SK-N-SH treated with all-trans-retinoic acid at 6 μM for 48 hours (cell line): ENCODE measurements at regions not wholly inside any gene's neighbourhood (a gene's known extent, or its start where the extent isn't known, plus 50 kb on each side); places are given as distances from the start of the nearest gene placed in this dataset.

Experiments used
- ATAC-seq: fragments of 200-7000 bp; cut with Tn5 transposase; 3 replicates; pipeline ENCODE4 v1.9.1; 2020; ENCODE audit warnings: mild to moderate bottlenecking, moderate library complexity
- ARNTL ChIP-seq: fragments of 450-650 bp; formaldehyde crosslinking; IDR thresholded peaks from 2 replicates; pipeline ENCODE4 v1.5.0; 2020; ENCODE audit warnings: low read depth, mild to moderate bottlenecking, moderate library complexity, borderline replicate concordance
- BACH2 ChIP-seq: fragments of 250-450 bp; sonication (Bioruptor Pico); IDR thresholded peaks from 2 replicates; pipeline ENCODE4 v1.9.0; 2021; ENCODE audit warnings: mild to moderate bottlenecking, borderline replicate concordance
- CREB5 ChIP-seq: fragments of 250-450 bp; sonication (Bioruptor Pico); IDR thresholded peaks from 2 replicates; pipeline ENCODE4 v1.5.1; 2020; ENCODE audit warnings: low read depth, mild to moderate bottlenecking, moderate library complexity
- CSDC2 ChIP-seq: fragments of 250-450 bp; sonication (Bioruptor Pico); IDR thresholded peaks from 2 replicates; pipeline ENCODE4 v1.5.0; 2020; ENCODE audit warnings: mild to moderate bottlenecking, moderate library complexity
- ESRRG ChIP-seq: fragments of 250-450 bp; sonication (Bioruptor Pico); IDR thresholded peaks from 2 replicates; pipeline ENCODE4 v1.6.1; 2021; ENCODE audit warnings: mild to moderate bottlenecking
- GLIS3 ChIP-seq: fragments of 250-450 bp; sonication (Bioruptor Pico); IDR thresholded peaks from 2 replicates; pipeline ENCODE4 v1.5.0; 2020; ENCODE audit warnings: mild to moderate bottlenecking, moderate library complexity
- ISL1 ChIP-seq: fragments of 250-450 bp; sonication (Bioruptor Pico); IDR thresholded peaks from 2 replicates; pipeline ENCODE4 v2.1.2; 2022; ENCODE audit warnings: mild to moderate bottlenecking, moderate library complexity
- OSR1 ChIP-seq: fragments of 250-450 bp; sonication (Bioruptor Pico); IDR thresholded peaks from 2 replicates; pipeline ENCODE4 v1.8.0; 2022; ENCODE audit warnings: moderate library complexity, mild to moderate bottlenecking, inconsistent platforms
- POU6F1 ChIP-seq: fragments of 250-450 bp; sonication (Bioruptor Pico); IDR thresholded peaks from 2 replicates; pipeline ENCODE4 v1.8.0; 2021; ENCODE audit warnings: low read depth, mild to moderate bottlenecking, moderate library complexity, borderline replicate concordance
- PPARA ChIP-seq: fragments of 250-450 bp; sonication (Bioruptor Pico); IDR thresholded peaks from 2 replicates; pipeline ENCODE4 v1.5.0; 2020; ENCODE audit warnings: mild to moderate bottlenecking, borderline replicate concordance
- RARB ChIP-seq: fragments of 250-450 bp; sonication (Bioruptor Pico); IDR thresholded peaks from 2 replicates; pipeline ENCODE4 v1.8.0; 2021; ENCODE audit warnings: mild to moderate bottlenecking, moderate library complexity
- SNAI2 ChIP-seq: fragments of 250-450 bp; sonication (Bioruptor Pico); IDR thresholded peaks from 2 replicates; pipeline ENCODE4 v1.5.0; 2020; ENCODE audit warnings: mild to moderate bottlenecking, moderate library complexity
- TCF4 ChIP-seq: fragments of 250-450 bp; sonication (Bioruptor Pico); IDR thresholded peaks from 2 replicates; pipeline ENCODE4 v1.8.0; 2021; ENCODE audit warnings: mild to moderate bottlenecking, moderate library complexity, borderline replicate concordance
- TOX ChIP-seq: fragments of 250-450 bp; sonication (Bioruptor Pico); IDR thresholded peaks from 2 replicates; pipeline ENCODE4 v1.8.0; 2021; ENCODE audit warnings: mild to moderate bottlenecking, moderate library complexity, borderline replicate concordance
- ZC3H10 ChIP-seq: fragments of 250-450 bp; sonication (Bioruptor Pico); IDR thresholded peaks from 2 replicates; pipeline ENCODE4 v1.5.1; 2021; ENCODE audit warnings: mild to moderate bottlenecking, moderate library complexity
- ZFP3 ChIP-seq: fragments of 250-450 bp; sonication (Bioruptor Pico); IDR thresholded peaks from 2 replicates; pipeline ENCODE4 v1.5.0; 2020; ENCODE audit warnings: mild to moderate bottlenecking, moderate library complexity
- ZNF565 ChIP-seq: fragments of 450-650 bp; formaldehyde crosslinking; conservative IDR thresholded peaks from 2 replicates; pipeline ENCODE4 v1.5.0; 2020; ENCODE audit warnings: low read depth, mild to moderate bottlenecking, moderate library complexity
- ZNF70 ChIP-seq: fragments of 450-650 bp; formaldehyde crosslinking; IDR thresholded peaks from 2 replicates; pipeline ENCODE4 v1.5.0; 2020; ENCODE audit warnings: mild to moderate bottlenecking, moderate library complexity
- ZNF8 ChIP-seq: fragments of 450-650 bp; formaldehyde crosslinking; IDR thresholded peaks from 2 replicates; pipeline ENCODE4 v1.5.0; 2020; ENCODE audit warnings: mild to moderate bottlenecking, moderate library complexity
- TF ChIP-seq, protein P1 (sequence below): fragments of 250-450 bp; sonication (Bioruptor Pico); IDR thresholded peaks from 2 replicates; pipeline ENCODE4 v1.5.1; 2021; ENCODE audit warnings: mild to moderate bottlenecking, moderate library complexity
- TF ChIP-seq, protein P2 (sequence below): fragments of 250-450 bp; sonication (Bioruptor Pico); IDR thresholded peaks from 2 replicates; pipeline ENCODE4 v1.8.0; 2020; ENCODE audit warnings: mild to moderate bottlenecking, moderate library complexity, borderline replicate concordance
- TF ChIP-seq, protein P3 (sequence below): fragments of 250-450 bp; sonication (Bioruptor Pico); IDR thresholded peaks from 2 replicates; pipeline ENCODE4 v1.5.0; 2020; ENCODE audit warnings: mild to moderate bottlenecking, moderate library complexity

- TF ChIP-seq CSDC2 (CRISPR knock-in tag): no peak
- TF ChIP-seq PPARA (CRISPR knock-in tag): no peak
- peak; percentile 20; the same call in 1 of the 2 replicates for TF ChIP-seq TOX
- peak; percentile 21; the same call in 1 of the 3 replicates for ATAC-seq
Measured at GRCh38 chr13:83298617-83299016, 583.7 kb downstream of the SLITRK1 start.

- peak; percentile 42; the same call in 2 of the 3 replicates for ATAC-seq
- TF ChIP-seq TCF4: no peak
- no peak for TF ChIP-seq ZC3H10
- no peak for TF ChIP-seq BACH2 (CRISPR knock-in tag)
- TF ChIP-seq GLIS3 (CRISPR knock-in tag): no peak
- no peak for TF ChIP-seq CREB5 (CRISPR knock-in tag)
- no peak for TF ChIP-seq ZNF565 (CRISPR knock-in tag)
- no peak for TF ChIP-seq ESRRG (CRISPR knock-in tag)
- TF ChIP-seq PPARA (CRISPR knock-in tag): no peak
- no peak for TF ChIP-seq ISL1
- TF ChIP-seq ARNTL (CRISPR knock-in tag): no peak
- TF ChIP-seq POU6F1: no peak
- TF ChIP-seq CSDC2 (CRISPR knock-in tag): no peak
- TF ChIP-seq, protein P1, sequence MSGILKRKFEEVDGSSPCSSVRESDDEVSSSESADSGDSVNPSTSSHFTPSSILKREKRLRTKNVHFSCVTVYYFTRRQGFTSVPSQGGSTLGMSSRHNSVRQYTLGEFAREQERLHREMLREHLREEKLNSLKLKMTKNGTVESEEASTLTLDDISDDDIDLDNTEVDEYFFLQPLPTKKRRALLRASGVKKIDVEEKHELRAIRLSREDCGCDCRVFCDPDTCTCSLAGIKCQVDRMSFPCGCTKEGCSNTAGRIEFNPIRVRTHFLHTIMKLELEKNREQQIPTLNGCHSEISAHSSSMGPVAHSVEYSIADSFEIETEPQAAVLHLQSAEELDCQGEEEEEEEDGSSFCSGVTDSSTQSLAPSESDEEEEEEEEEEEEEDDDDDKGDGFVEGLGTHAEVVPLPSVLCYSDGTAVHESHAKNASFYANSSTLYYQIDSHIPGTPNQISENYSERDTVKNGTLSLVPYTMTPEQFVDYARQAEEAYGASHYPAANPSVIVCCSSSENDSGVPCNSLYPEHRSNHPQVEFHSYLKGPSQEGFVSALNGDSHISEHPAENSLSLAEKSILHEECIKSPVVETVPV (CRISPR knock-in tag): no peak
- no peak for TF ChIP-seq RARB (CRISPR knock-in tag)
- TF ChIP-seq OSR1 (CRISPR knock-in tag): no peak
- no peak for TF ChIP-seq ZNF70
- TF ChIP-seq, all 23 proteins: peak for 0
Measured at GRCh38 chr13:83297586-83298290, 584.5 kb downstream of the SLITRK1 start.

GRCh38 chr13:83295686-83296085, 586.6 kb downstream of the SLITRK1 start:
- ATAC-seq: no peak
- TF ChIP-seq ZNF8: no peak
- no peak for TF ChIP-seq OSR1 (CRISPR knock-in tag)
- TF ChIP-seq ZNF70: no peak
- no peak for TF ChIP-seq ESRRG (CRISPR knock-in tag)

GRCh38 chr13:83286737-83287136, 595.5 kb downstream of the SLITRK1 start:
- TF ChIP-seq ZNF565 (CRISPR knock-in tag) (no peak), ESRRG (CRISPR knock-in tag) (no peak), ARNTL (CRISPR knock-in tag) (no peak), CSDC2 (CRISPR knock-in tag) (no peak), ZNF70 (no peak), TCF4 (no peak), GLIS3 (CRISPR knock-in tag) (no peak), TOX (no peak), PPARA (CRISPR knock-in tag) (no peak)
- ATAC-seq: no peak

- ATAC-seq: no peak
Measured at GRCh38 chr13:83281654-83282053, 600.6 kb downstream of the SLITRK1 start.

GRCh38 chr13:83274679-83275078, 607.6 kb downstream of the SLITRK1 start:
- no peak for ATAC-seq
- TF ChIP-seq SNAI2 (CRISPR knock-in tag) (no peak), ZFP3 (CRISPR knock-in tag) (no peak), ZNF8 (no peak), OSR1 (CRISPR knock-in tag) (no peak)
- TF ChIP-seq, protein P2, sequence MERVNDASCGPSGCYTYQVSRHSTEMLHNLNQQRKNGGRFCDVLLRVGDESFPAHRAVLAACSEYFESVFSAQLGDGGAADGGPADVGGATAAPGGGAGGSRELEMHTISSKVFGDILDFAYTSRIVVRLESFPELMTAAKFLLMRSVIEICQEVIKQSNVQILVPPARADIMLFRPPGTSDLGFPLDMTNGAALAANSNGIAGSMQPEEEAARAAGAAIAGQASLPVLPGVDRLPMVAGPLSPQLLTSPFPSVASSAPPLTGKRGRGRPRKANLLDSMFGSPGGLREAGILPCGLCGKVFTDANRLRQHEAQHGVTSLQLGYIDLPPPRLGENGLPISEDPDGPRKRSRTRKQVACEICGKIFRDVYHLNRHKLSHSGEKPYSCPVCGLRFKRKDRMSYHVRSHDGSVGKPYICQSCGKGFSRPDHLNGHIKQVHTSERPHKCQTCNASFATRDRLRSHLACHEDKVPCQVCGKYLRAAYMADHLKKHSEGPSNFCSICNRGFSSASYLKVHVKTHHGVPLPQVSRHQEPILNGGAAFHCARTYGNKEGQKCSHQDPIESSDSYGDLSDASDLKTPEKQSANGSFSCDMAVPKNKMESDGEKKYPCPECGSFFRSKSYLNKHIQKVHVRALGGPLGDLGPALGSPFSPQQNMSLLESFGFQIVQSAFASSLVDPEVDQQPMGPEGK (CRISPR knock-in tag): no peak
- TF ChIP-seq, protein P3, sequence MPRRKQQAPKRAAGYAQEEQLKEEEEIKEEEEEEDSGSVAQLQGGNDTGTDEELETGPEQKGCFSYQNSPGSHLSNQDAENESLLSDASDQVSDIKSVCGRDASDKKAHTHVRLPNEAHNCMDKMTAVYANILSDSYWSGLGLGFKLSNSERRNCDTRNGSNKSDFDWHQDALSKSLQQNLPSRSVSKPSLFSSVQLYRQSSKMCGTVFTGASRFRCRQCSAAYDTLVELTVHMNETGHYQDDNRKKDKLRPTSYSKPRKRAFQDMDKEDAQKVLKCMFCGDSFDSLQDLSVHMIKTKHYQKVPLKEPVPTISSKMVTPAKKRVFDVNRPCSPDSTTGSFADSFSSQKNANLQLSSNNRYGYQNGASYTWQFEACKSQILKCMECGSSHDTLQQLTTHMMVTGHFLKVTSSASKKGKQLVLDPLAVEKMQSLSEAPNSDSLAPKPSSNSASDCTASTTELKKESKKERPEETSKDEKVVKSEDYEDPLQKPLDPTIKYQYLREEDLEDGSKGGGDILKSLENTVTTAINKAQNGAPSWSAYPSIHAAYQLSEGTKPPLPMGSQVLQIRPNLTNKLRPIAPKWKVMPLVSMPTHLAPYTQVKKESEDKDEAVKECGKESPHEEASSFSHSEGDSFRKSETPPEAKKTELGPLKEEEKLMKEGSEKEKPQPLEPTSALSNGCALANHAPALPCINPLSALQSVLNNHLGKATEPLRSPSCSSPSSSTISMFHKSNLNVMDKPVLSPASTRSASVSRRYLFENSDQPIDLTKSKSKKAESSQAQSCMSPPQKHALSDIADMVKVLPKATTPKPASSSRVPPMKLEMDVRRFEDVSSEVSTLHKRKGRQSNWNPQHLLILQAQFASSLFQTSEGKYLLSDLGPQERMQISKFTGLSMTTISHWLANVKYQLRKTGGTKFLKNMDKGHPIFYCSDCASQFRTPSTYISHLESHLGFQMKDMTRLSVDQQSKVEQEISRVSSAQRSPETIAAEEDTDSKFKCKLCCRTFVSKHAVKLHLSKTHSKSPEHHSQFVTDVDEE (CRISPR knock-in tag): no peak

More at GRCh38 chr13:83281654-83282053, 600.6 kb downstream of the SLITRK1 start:
- TF ChIP-seq ARNTL (CRISPR knock-in tag) (no peak), ZNF8 (no peak), GLIS3 (CRISPR knock-in tag) (no peak), BACH2 (CRISPR knock-in tag) (no peak), ZNF565 (CRISPR knock-in tag) (no peak)
